ENCODE measurements at regions not wholly inside any gene's neighbourhood (a gene's known extent, or its start where the extent isn't known, plus 50 kb on each side); places are given as distances from the start of the nearest gene placed in this dataset.

DNA sequence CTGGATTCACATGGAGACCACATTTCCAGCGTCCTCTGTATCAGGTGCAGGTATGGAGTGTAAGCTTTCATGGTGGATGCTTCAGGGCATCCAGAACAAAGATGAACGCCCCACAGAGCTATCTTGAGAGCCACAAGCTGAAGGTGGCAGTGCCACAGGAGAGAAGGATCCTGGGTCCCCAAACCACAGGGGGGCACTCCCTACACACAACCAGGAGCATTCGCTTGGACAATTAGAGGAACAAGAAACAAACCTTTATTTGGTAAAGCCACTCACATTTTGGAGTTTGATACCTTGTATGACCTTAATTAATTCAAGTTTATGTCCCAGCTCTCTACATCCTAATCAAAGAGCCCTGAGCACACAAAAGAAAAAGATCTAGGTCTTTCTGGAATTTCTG, 406.3 kb downstream of the PREX1 start:
- TF ChIP-seq, protein P1, sequence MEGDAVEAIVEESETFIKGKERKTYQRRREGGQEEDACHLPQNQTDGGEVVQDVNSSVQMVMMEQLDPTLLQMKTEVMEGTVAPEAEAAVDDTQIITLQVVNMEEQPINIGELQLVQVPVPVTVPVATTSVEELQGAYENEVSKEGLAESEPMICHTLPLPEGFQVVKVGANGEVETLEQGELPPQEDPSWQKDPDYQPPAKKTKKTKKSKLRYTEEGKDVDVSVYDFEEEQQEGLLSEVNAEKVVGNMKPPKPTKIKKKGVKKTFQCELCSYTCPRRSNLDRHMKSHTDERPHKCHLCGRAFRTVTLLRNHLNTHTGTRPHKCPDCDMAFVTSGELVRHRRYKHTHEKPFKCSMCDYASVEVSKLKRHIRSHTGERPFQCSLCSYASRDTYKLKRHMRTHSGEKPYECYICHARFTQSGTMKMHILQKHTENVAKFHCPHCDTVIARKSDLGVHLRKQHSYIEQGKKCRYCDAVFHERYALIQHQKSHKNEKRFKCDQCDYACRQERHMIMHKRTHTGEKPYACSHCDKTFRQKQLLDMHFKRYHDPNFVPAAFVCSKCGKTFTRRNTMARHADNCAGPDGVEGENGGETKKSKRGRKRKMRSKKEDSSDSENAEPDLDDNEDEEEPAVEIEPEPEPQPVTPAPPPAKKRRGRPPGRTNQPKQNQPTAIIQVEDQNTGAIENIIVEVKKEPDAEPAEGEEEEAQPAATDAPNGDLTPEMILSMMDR (IDR thresholded peaks at IDR 0.05) = no peak
- TF ChIP-seq EZH2 (IDR thresholded peaks at IDR 0.05) (no peak), EZH2phosphoT487 (IDR thresholded peaks at IDR 0.05) (no peak)
